Coronary artery (tissue), 2 donors: ENCODE measurements at regions not wholly inside any gene's neighbourhood (a gene's known extent, or its start where the extent isn't known, plus 50 kb on each side); places are given as distances from the start of the nearest gene placed in this dataset.

Experiments used
- DNase-seq: peaks from one replicate; pipeline ENCODE4 v3.0.0-alpha.2; 2017; ENCODE audit warnings: low spot score
- H3K27ac ChIP-seq, 2 donors: fragments of 200-600 bp; sonication (generic); one replicate each; pipeline ENCODE4 v1.5.1; 2016 to 2019
- H3K4me3 ChIP-seq: fragments of 200-600 bp; sonication (generic); 2 replicates; pipeline ENCODE4 v1.5.1; 2016; ENCODE audit warnings: mild to moderate bottlenecking, moderate library complexity
- TF ChIP-seq, protein P1 (sequence below): fragments of 200-600 bp; sonication (generic); IDR thresholded peaks from one replicate; pipeline ENCODE4 v1.5.1; 2019; ENCODE audit warnings: antibody characterized with exemption

DNA sequence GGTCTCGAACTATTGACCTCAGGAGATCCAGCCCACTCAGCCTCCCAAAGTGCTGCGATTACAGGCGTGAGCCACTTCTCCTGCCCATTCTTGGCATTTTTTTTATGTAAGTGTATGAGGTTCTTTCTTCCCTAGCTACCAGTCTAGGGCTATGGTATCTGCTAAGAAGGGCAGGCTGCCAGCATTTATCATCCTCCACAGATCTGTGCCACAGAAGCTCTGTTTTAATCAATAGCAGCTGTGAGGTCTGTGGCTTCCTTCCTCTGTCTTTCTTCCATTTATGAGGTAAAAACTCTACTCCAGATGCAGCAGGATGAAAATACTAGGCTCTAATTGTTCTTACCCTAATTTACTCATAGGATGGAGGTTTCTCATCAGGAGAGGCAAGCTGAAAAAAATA, 1382.4 kb upstream of the ADGRB3 start:
- H3K27ac ChIP-seq: no peak overlapping the region
- TF ChIP-seq, protein P1, sequence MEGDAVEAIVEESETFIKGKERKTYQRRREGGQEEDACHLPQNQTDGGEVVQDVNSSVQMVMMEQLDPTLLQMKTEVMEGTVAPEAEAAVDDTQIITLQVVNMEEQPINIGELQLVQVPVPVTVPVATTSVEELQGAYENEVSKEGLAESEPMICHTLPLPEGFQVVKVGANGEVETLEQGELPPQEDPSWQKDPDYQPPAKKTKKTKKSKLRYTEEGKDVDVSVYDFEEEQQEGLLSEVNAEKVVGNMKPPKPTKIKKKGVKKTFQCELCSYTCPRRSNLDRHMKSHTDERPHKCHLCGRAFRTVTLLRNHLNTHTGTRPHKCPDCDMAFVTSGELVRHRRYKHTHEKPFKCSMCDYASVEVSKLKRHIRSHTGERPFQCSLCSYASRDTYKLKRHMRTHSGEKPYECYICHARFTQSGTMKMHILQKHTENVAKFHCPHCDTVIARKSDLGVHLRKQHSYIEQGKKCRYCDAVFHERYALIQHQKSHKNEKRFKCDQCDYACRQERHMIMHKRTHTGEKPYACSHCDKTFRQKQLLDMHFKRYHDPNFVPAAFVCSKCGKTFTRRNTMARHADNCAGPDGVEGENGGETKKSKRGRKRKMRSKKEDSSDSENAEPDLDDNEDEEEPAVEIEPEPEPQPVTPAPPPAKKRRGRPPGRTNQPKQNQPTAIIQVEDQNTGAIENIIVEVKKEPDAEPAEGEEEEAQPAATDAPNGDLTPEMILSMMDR: no peak
- no peak for DNase-seq
- no peak overlapping the region for H3K4me3 ChIP-seq

DNA sequence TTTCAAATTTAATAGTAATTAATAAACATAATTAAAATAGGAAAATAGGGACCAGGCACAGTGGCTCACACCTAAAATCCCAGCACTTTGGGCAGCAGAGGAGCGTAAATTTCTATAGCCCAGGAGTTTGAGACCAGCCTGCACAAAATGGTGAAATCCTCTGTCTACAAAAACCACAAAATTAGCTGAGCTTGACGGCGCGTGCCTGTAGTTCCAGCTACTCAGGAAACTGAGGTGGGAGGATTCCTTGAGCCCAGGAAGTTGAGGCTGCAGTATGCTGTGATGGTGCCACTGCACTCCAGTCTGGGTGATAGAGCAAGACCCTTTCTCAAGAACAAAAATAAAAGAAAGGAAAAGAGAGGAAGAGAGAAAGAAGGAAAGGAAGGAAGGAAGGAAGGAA, 1387.0 kb upstream of the ADGRB3 start:
- Histone ChIP-seq H3K27ac (no peak overlapping the region), H3K4me3 (no peak overlapping the region)
- no peak for DNase-seq
- TF ChIP-seq, protein P1: no peak

DNA sequence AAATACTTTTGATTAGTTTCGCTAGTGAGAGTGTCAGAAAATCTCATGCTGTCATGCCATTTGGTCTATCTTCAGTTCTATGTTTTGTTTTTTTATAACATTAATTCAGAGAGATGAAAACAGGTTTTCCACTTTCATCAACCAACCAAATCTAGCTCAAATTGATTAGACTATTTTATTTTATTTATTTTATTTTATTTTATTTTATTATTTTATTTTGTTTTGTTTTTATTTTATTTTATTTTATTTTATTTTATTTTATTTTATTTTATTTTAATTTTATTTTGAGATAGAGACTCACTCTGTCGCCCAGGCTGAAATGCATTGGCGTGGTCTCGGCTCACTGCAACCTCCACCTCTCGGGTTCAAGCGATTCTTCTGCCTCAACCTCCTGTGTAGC, 1391.0 kb upstream of the ADGRB3 start:
- no peak for DNase-seq
- TF ChIP-seq, protein P1: no peak
- Histone ChIP-seq H3K27ac (no peak overlapping the region), H3K4me3 (no peak overlapping the region)

DNA sequence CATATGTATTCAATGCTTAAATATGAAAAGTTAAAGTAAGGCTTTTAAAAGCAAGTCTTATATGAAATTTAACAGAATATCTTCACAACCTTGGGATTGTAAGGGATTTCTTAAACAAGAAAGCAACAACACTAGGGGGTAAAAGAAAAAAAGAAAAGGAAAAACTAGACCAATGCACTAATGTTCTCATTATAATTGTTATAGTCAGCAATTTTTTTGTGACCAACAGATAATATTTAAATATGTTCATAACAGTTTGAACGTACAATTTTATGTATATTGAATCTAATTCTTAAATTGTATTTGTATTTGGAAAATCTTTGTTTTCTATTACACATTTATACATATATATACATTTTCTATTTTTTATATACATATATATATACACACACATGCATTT, 1397.8 kb upstream of the ADGRB3 start:
- no peak for DNase-seq
- no peak overlapping the region for H3K4me3 ChIP-seq
- TF ChIP-seq, protein P1: no peak
- no peak overlapping the region for H3K27ac ChIP-seq

DNA sequence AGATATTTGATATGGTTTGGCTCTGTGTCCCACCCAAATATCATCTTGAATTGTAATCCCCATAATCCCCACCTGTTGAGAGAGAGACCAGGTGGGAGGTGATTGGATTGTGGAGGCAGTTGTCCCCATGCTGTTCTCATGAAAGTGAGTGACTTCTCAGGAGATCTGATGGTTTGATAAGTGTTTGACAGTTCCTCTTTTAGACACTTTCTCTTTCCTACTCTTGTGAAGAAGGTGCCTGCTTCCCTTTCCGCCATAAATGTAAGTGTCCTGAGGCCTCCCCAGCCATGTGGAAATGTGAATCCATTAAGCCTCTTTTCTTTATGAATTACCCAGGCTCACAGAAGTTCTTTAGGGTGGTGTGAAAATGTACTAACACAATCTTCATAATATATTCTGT, 1404.0 kb upstream of the ADGRB3 start:
- TF ChIP-seq, protein P1: no peak
- DNase-seq: no peak
- Histone ChIP-seq H3K4me3 (no peak overlapping the region), H3K27ac (no peak overlapping the region)

DNA sequence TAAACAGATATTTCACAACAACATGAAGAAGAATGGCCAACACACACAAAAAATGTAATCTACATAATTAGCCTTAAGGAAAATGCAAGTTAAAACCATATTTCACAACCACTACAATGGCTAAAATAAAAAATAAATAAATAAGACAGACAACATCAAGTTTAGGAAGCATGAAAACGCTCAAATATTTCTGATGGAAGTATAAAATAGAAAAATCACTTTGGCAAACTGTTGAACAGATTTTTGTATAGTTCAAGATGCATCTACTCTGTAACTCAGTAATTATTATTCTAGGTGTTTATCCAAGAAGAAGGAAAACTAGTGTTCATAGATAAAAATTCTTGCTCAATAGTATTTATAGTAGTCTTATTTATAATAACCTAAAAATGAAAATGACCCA, 1410.1 kb upstream of the ADGRB3 start:
- DNase-seq: no peak
- Histone ChIP-seq H3K4me3 (no peak overlapping the region), H3K27ac (no peak overlapping the region)
- TF ChIP-seq, protein P1: no peak

DNA sequence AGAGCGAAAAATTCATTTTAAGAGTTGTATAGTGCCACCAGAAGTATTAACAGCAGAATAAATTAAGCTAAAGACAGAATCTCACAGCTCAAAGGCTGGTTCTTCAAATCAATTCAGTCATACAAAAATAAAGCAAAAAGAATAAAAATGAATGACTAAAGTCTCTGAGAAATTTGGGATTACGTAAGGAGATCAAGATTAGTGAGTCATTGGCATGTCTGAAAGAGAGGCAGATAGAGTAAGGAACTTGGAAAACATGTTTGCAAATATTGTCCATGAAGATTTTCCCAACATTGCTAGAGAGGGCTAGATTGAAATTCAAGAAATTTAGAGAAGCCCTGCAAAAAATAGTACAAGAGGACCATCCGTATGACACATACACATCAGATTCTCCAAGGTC, 1413.9 kb upstream of the ADGRB3 start:
- TF ChIP-seq, protein P1: no peak
- DNase-seq: no peak
- Histone ChIP-seq H3K4me3 (no peak overlapping the region), H3K27ac (no peak overlapping the region)
